NCI-H446 (cell line): ENCODE measurements at regions not wholly inside any gene's neighbourhood (a gene's known extent, or its start where the extent isn't known, plus 50 kb on each side); places are given as distances from the start of the nearest gene placed in this dataset.

ENCODE experiments used
- DNase-seq, 2 experiments: peaks; one replicate each; lab custom pipeline; 2025; lab: John Stamatoyannopoulos, UW

- no peak for DNase-seq
Measured at GRCh38 chr10:10850214-10850613, 167.5 kb upstream of the CELF2 start.

- no peak for DNase-seq
Measured at GRCh38 chr10:10852464-10852863, 165.2 kb upstream of the CELF2 start.

GRCh38 chr10:10853954-10854353, 163.7 kb upstream of the CELF2 start:
- DNase-seq, result no peak

GRCh38 chr10:10854725-10855124, 162.9 kb upstream of the CELF2 start:
- no peak for DNase-seq

- DNase-seq, result no peak
Measured at GRCh38 chr10:10855151-10855581, 162.5 kb upstream of the CELF2 start.

- no peak for DNase-seq
Measured at GRCh38 chr10:10860455-10860976, 157.2 kb upstream of the CELF2 start.

- no peak for DNase-seq
Measured at GRCh38 chr10:10865303-10865702, 152.4 kb upstream of the CELF2 start.

- DNase-seq, result no peak
Measured at GRCh38 chr10:10865913-10866312, 151.8 kb upstream of the CELF2 start.

- DNase-seq, result no peak
Measured at GRCh38 chr10:10869592-10869991, 148.1 kb upstream of the CELF2 start.

- DNase-seq, result no peak
Measured at GRCh38 chr10:10870523-10871241, 147.0 kb upstream of the CELF2 start.

- no peak for DNase-seq
Measured at GRCh38 chr10:10871352-10871751, 146.3 kb upstream of the CELF2 start.

GRCh38 chr10:10872035-10872673, 145.5 kb upstream of the CELF2 start:
- no peak for DNase-seq

GRCh38 chr10:10872764-10873163, 144.9 kb upstream of the CELF2 start:
- DNase-seq, result no peak

GRCh38 chr10:10873289-10873688, 144.4 kb upstream of the CELF2 start:
- no peak for DNase-seq

GRCh38 chr10:10873915-10874314, 143.8 kb upstream of the CELF2 start:
- no peak for DNase-seq

- DNase-seq, result no peak
Measured at GRCh38 chr10:10878963-10879362, 138.7 kb upstream of the CELF2 start.

GRCh38 chr10:10881117-10881813, 136.4 kb upstream of the CELF2 start:
- no peak for DNase-seq

GRCh38 chr10:10883737-10884136, 133.9 kb upstream of the CELF2 start:
- DNase-seq, result no peak

GRCh38 chr10:10886861-10887531, 130.7 kb upstream of the CELF2 start:
- no peak for DNase-seq

GRCh38 chr10:10891124-10892082, 126.3 kb upstream of the CELF2 start:
- DNase-seq, result no peak

GRCh38 chr10:10892290-10892875, 125.3 kb upstream of the CELF2 start:
- DNase-seq, result peak in 1 of 2 experiments; percentile 10
